NCI-H2107 treated with DMSO at 0.1 percent for 48 hours (cell line): ENCODE measurements at regions not wholly inside any gene's neighbourhood (a gene's known extent, or its start where the extent isn't known, plus 50 kb on each side); places are given as distances from the start of the nearest gene placed in this dataset.

Experiments used
- DNase-seq: peaks from one replicate; lab custom pipeline; 2025; ENCODE audit not compliant: unreplicated experiment; lab: John Stamatoyannopoulos, UW

- no peak for DNase-seq
These were observed 136.9 kb downstream of the RWDD3 start for GRCh38 chr1:95370691-95371562.

- no peak for DNase-seq
These were observed 137.8 kb downstream of the RWDD3 start for GRCh38 chr1:95371666-95372282.

GRCh38 chr1:95375174-95375573 lies 141.2 kb downstream of the RWDD3 start:
- DNase-seq = no peak

GRCh38 chr1:95380909-95381308 lies 146.9 kb downstream of the RWDD3 start:
- DNase-seq = no peak

GRCh38 chr1:95382000-95382786 lies 148.2 kb downstream of the RWDD3 start:
- no peak for DNase-seq

GRCh38 chr1:95383111-95383510 lies 149.1 kb downstream of the RWDD3 start:
- no peak for DNase-seq

- no peak for DNase-seq
These were observed 150.6 kb downstream of the RWDD3 start for GRCh38 chr1:95384567-95384966.

GRCh38 chr1:95386371-95386770 lies 152.4 kb downstream of the RWDD3 start:
- no peak for DNase-seq

- DNase-seq = no peak
These were observed 152.9 kb downstream of the RWDD3 start for GRCh38 chr1:95386915-95387314.

- DNase-seq = no peak
These were observed 154.0 kb downstream of the RWDD3 start for GRCh38 chr1:95388031-95388430.

GRCh38 chr1:95393434-95393833 lies 159.4 kb downstream of the RWDD3 start:
- no peak for DNase-seq

- DNase-seq = no peak
These were observed 162.5 kb downstream of the RWDD3 start for GRCh38 chr1:95396557-95396956.

- DNase-seq = no peak
These were observed 168.8 kb downstream of the RWDD3 start for GRCh38 chr1:95402780-95403179.

- no peak for DNase-seq
These were observed 172.3 kb downstream of the RWDD3 start for GRCh38 chr1:95406279-95406678.

- no peak for DNase-seq
These were observed 173.3 kb downstream of the RWDD3 start for GRCh38 chr1:95407131-95407885.

GRCh38 chr1:95407886-95408291 lies 173.9 kb downstream of the RWDD3 start:
- DNase-seq = no peak

- no peak for DNase-seq
These were observed 174.6 kb downstream of the RWDD3 start for GRCh38 chr1:95408507-95409136.

- DNase-seq = no peak
These were observed 175.3 kb downstream of the RWDD3 start for GRCh38 chr1:95409276-95409675.

GRCh38 chr1:95409901-95410300 lies 175.9 kb downstream of the RWDD3 start:
- DNase-seq = no peak

- no peak for DNase-seq
These were observed 181.1 kb downstream of the RWDD3 start for GRCh38 chr1:95415146-95415545.

- DNase-seq = no peak
These were observed 192.8 kb downstream of the RWDD3 start for GRCh38 chr1:95426772-95427171.
